ENCODE measurements at regions not wholly inside any gene's neighbourhood (a gene's known extent, or its start where the extent isn't known, plus 50 kb on each side); places are given as distances from the start of the nearest gene placed in this dataset.

DNA sequence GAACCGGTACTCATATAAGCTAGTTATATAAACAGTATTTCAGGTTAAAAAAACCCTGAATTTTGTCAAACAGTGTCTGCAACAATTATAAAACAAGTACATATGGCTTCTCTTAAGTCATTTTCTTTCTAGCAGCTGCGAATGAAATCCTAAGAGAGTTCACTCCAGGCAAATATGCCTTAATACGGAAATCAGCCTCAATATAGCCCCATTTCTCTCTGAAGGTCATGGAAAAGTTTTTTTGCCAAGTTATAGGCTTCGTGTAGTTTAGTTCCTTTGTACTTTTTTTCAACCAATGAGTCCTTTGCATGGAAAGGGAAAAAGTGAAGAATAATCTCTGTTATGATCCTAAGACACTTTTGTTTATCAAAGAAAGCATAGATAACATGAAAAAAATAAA, 848.0 kb upstream of the ACO1 start:
- no peak for TF ChIP-seq POLR2A (IDR thresholded peaks at IDR 0.05)
- TF ChIP-seq, protein P1, sequence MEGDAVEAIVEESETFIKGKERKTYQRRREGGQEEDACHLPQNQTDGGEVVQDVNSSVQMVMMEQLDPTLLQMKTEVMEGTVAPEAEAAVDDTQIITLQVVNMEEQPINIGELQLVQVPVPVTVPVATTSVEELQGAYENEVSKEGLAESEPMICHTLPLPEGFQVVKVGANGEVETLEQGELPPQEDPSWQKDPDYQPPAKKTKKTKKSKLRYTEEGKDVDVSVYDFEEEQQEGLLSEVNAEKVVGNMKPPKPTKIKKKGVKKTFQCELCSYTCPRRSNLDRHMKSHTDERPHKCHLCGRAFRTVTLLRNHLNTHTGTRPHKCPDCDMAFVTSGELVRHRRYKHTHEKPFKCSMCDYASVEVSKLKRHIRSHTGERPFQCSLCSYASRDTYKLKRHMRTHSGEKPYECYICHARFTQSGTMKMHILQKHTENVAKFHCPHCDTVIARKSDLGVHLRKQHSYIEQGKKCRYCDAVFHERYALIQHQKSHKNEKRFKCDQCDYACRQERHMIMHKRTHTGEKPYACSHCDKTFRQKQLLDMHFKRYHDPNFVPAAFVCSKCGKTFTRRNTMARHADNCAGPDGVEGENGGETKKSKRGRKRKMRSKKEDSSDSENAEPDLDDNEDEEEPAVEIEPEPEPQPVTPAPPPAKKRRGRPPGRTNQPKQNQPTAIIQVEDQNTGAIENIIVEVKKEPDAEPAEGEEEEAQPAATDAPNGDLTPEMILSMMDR (IDR thresholded peaks at IDR 0.05), result no peak

All from ovary (tissue), 3 donors.